Activated CD4-positive, alpha-beta T cell treated with anti-CD3 and anti-CD28 coated beads, Interleukin-2, amount 10 ng/mL, durations not matched to agents 7 days and 5 days (primary cell): ENCODE measurements at regions not wholly inside any gene's neighbourhood (a gene's known extent, or its start where the extent isn't known, plus 50 kb on each side); places are given as distances from the start of the nearest gene placed in this dataset.

Source experiments
- CTCF ChIA-PET: fragments of 350-600 bp; sonication (Branson Sonifier 250); formaldehyde crosslinking; loops from one replicate; lab custom pipeline; 2021; ENCODE audit warnings: antibody characterized with exemption; lab: Charles Lee
- POLR2A ChIA-PET: fragments of 350-600 bp; sonication (Branson Sonifier 250); formaldehyde crosslinking; loops from one replicate; lab custom pipeline; 2021; ENCODE audit warnings: antibody characterized with exemption; lab: Charles Lee
- DNase-seq: peaks from one replicate; pipeline ENCODE4 v3.0.0-alpha.2; 2020
- H3K27ac Mint-ChIP-seq: one replicate; pipeline ENCODE4 v1.8.0; 2021; ENCODE audit warnings: mild to moderate bottlenecking, moderate library complexity, mixed read lengths
- H3K27me3 Mint-ChIP-seq: one replicate; pipeline ENCODE4 v1.8.0; 2021; ENCODE audit warnings: mixed read lengths
- H3K36me3 Mint-ChIP-seq: one replicate; pipeline ENCODE4 v1.8.0; 2021; ENCODE audit warnings: low read depth, mixed read lengths
- H3K4me1 Mint-ChIP-seq: one replicate; pipeline ENCODE4 v1.8.0; 2021; ENCODE audit warnings: mixed read lengths
- H3K4me3 Mint-ChIP-seq: one replicate; pipeline ENCODE4 v1.8.0; 2021; ENCODE audit warnings: mild to moderate bottlenecking, moderate library complexity, mixed read lengths
- H3K9me3 Mint-ChIP-seq: one replicate; pipeline ENCODE4 v1.8.0; 2021; ENCODE audit warnings: mixed read lengths

GRCh38 chr5:126354012-126354857 lies 69.0 kb upstream of the GRAMD2B start:
- peaks cover 3% of the 10 kb centered on the region for H3K27me3 Mint-ChIP-seq
- no peak overlapping the region for H3K27ac Mint-ChIP-seq
- H3K9me3 Mint-ChIP-seq, result no peaks in the 10 kb centered on the region
- POLR2A ChIA-PET, result no interaction called here
- H3K4me1 Mint-ChIP-seq, result peaks cover 14% of the 10 kb centered on the region
- DNase-seq, result no peak
- no peaks in the 10 kb centered on the region for H3K36me3 Mint-ChIP-seq
- CTCF ChIA-PET, result interaction anchor here (1.0 to 2.2 kb wide), 4 partner anchors 47 to 186 kb away, joined by 4 to 9 read pairs (median 5); no protein-coding TSS in a partner anchor
- peak overlapping the region; percentile 12 for H3K4me3 Mint-ChIP-seq

GRCh38 chr5:126354858-126355731 lies 68.1 kb upstream of the GRAMD2B start:
- DNase-seq, result no peak
- ChIA-PET CTCF (interaction anchor here (0.9 to 2.2 kb wide), 4 partner anchors 46 to 191 kb away, joined by 3 to 6 read pairs (median 4); no protein-coding TSS in a partner anchor), POLR2A (no interaction called here)
- peaks cover 14% of the 10 kb centered on the region for H3K4me1 Mint-ChIP-seq
- H3K36me3 Mint-ChIP-seq, result no peaks in the 10 kb centered on the region
- H3K4me3 Mint-ChIP-seq, result no peak overlapping the region
- no peak overlapping the region for H3K27ac Mint-ChIP-seq
- H3K27me3 Mint-ChIP-seq, result no peaks in the 10 kb centered on the region
- H3K9me3 Mint-ChIP-seq, result no peaks in the 10 kb centered on the region

- no peak overlapping the region for H3K27ac Mint-ChIP-seq
- CTCF ChIA-PET, result interaction anchor here (0.9 to 2.2 kb wide), 5 partner anchors 45 to 190 kb away, joined by 3 to 6 read pairs (median 4); no protein-coding TSS in a partner anchor
- no peaks in the 10 kb centered on the region for H3K36me3 Mint-ChIP-seq
- no peaks in the 10 kb centered on the region for H3K27me3 Mint-ChIP-seq
- H3K4me3 Mint-ChIP-seq, result no peak overlapping the region
- no peak for DNase-seq
- POLR2A ChIA-PET, result no interaction called here
- no peaks in the 10 kb centered on the region for H3K9me3 Mint-ChIP-seq
- H3K4me1 Mint-ChIP-seq, result peaks cover 14% of the 10 kb centered on the region
Observed at GRCh38 chr5:126355940-126356339, 67.3 kb upstream of the GRAMD2B start.

GRCh38 chr5:126357585-126358342 lies 65.4 kb upstream of the GRAMD2B start:
- peaks cover 14% of the 10 kb centered on the region for H3K4me1 Mint-ChIP-seq
- no peaks in the 10 kb centered on the region for H3K36me3 Mint-ChIP-seq
- H3K27ac Mint-ChIP-seq, result no peak overlapping the region
- no peaks in the 10 kb centered on the region for H3K27me3 Mint-ChIP-seq
- POLR2A ChIA-PET, result no interaction called here
- DNase-seq, result no peak
- CTCF ChIA-PET, result interaction anchor here (1.0 to 1.7 kb wide), 3 partner anchors 142 to 243 kb away, joined by 3 to 5 read pairs (median 3); partner anchors contain the start of gene PHAX
- no peak overlapping the region for H3K4me3 Mint-ChIP-seq
- no peaks in the 10 kb centered on the region for H3K9me3 Mint-ChIP-seq

GRCh38 chr5:126358525-126358924 lies 64.7 kb upstream of the GRAMD2B start:
- H3K4me1 Mint-ChIP-seq, result peaks cover 14% of the 10 kb centered on the region
- ChIA-PET POLR2A (no interaction called here), CTCF (interaction anchor here (1.0 to 1.7 kb wide), 3 partner anchors 141 to 242 kb away, joined by 3 to 5 read pairs (median 3); partner anchors contain the start of gene PHAX)
- H3K4me3 Mint-ChIP-seq, result no peak overlapping the region
- no peak for DNase-seq
- no peak overlapping the region for H3K27ac Mint-ChIP-seq
- H3K9me3 Mint-ChIP-seq, result no peaks in the 10 kb centered on the region
- H3K27me3 Mint-ChIP-seq, result peaks cover under 1% of the 10 kb centered on the region
- no peaks in the 10 kb centered on the region for H3K36me3 Mint-ChIP-seq

GRCh38 chr5:126359884-126360283 lies 63.3 kb upstream of the GRAMD2B start:
- H3K36me3 Mint-ChIP-seq, result no peaks in the 10 kb centered on the region
- no peaks in the 10 kb centered on the region for H3K9me3 Mint-ChIP-seq
- ChIA-PET POLR2A (no interaction called here), CTCF (interaction anchor here (0.9 to 1.7 kb wide), 2 partner anchors 17 to 140 kb away, joined by 5 read pairs; no protein-coding TSS in a partner anchor)
- H3K4me1 Mint-ChIP-seq, result peaks cover 6% of the 10 kb centered on the region
- H3K27ac Mint-ChIP-seq, result no peak overlapping the region
- no peak overlapping the region for H3K4me3 Mint-ChIP-seq
- DNase-seq, result no peak
- H3K27me3 Mint-ChIP-seq, result peaks cover 3% of the 10 kb centered on the region

- H3K36me3 Mint-ChIP-seq, result no peaks in the 10 kb centered on the region
- ChIA-PET CTCF (no interaction called here), POLR2A (no interaction called here)
- H3K9me3 Mint-ChIP-seq, result no peaks in the 10 kb centered on the region
- peaks cover 3% of the 10 kb centered on the region for H3K27me3 Mint-ChIP-seq
- DNase-seq, result no peak
- H3K27ac Mint-ChIP-seq, result no peak overlapping the region
- H3K4me1 Mint-ChIP-seq, result no peaks in the 10 kb centered on the region
- H3K4me3 Mint-ChIP-seq, result no peak overlapping the region
Observed at GRCh38 chr5:126360467-126360866, 62.7 kb upstream of the GRAMD2B start.

GRCh38 chr5:126363658-126364057 lies 59.6 kb upstream of the GRAMD2B start:
- CTCF ChIA-PET, result no interaction called here
- H3K4me1 Mint-ChIP-seq, result no peaks in the 10 kb centered on the region

GRCh38 chr5:126364206-126364902 lies 58.9 kb upstream of the GRAMD2B start:
- ChIA-PET CTCF (no interaction called here), POLR2A (no interaction called here)
- H3K27me3 Mint-ChIP-seq, result peaks cover 3% of the 10 kb centered on the region
- H3K36me3 Mint-ChIP-seq, result no peaks in the 10 kb centered on the region
- H3K4me3 Mint-ChIP-seq, result no peak overlapping the region
- no peaks in the 10 kb centered on the region for H3K9me3 Mint-ChIP-seq
- H3K4me1 Mint-ChIP-seq, result no peaks in the 10 kb centered on the region
- no peak overlapping the region for H3K27ac Mint-ChIP-seq
- DNase-seq, result no peak

More at GRCh38 chr5:126363658-126364057, 59.6 kb upstream of the GRAMD2B start:
- POLR2A ChIA-PET, result no interaction called here
- Mint-ChIP-seq H3K4me3 (no peak overlapping the region), H3K36me3 (no peaks in the 10 kb centered on the region), H3K27me3 (peaks cover 3% of the 10 kb centered on the region), H3K9me3 (no peaks in the 10 kb centered on the region), H3K27ac (no peak overlapping the region)
- DNase-seq, result no peak

- Mint-ChIP-seq H3K27ac (no peak overlapping the region), H3K9me3 (no peaks in the 10 kb centered on the region), H3K27me3 (peaks cover 3% of the 10 kb centered on the region), H3K4me1 (no peaks in the 10 kb centered on the region), H3K4me3 (no peak overlapping the region), H3K36me3 (no peaks in the 10 kb centered on the region)
- no peak for DNase-seq
- ChIA-PET POLR2A (no interaction called here), CTCF (no interaction called here)
Observed at GRCh38 chr5:126365446-126366198, 57.6 kb upstream of the GRAMD2B start.

GRCh38 chr5:126366199-126366560 lies 57.0 kb upstream of the GRAMD2B start:
- H3K4me1 Mint-ChIP-seq, result no peaks in the 10 kb centered on the region
- DNase-seq, result no peak
- H3K4me3 Mint-ChIP-seq, result no peak overlapping the region
- POLR2A ChIA-PET, result no interaction called here
- H3K27ac Mint-ChIP-seq, result no peak overlapping the region
- H3K27me3 Mint-ChIP-seq, result peaks cover 3% of the 10 kb centered on the region
- no peaks in the 10 kb centered on the region for H3K9me3 Mint-ChIP-seq
- CTCF ChIA-PET, result interaction anchor here (1.2 kb wide), 1 partner anchor 113 kb away, joined by 3 read pairs; no protein-coding TSS in a partner anchor
- H3K36me3 Mint-ChIP-seq, result no peaks in the 10 kb centered on the region
